Keratinocyte (primary cell): ENCODE measurements at regions not wholly inside any gene's neighbourhood (a gene's known extent, or its start where the extent isn't known, plus 50 kb on each side); places are given as distances from the start of the nearest gene placed in this dataset.

Experiments used
- DNase-seq: peaks from one replicate; pipeline ENCODE4 v3.0.0-alpha.2; 2011; ENCODE audit warnings: low read depth, missing footprints, low spot score
- FAIRE-seq: peaks from 2 replicates; lab custom pipeline; 2011; peaks lifted over from hg19 to GRCh38; lab: Jason Lieb, UNC
- H2AFZ ChIP-seq: 2 replicates; pipeline ENCODE4 v1.6.0; 2012; ENCODE audit warnings: low read length, control low read depth, inconsistent platforms; ENCODE audit not compliant: control insufficient read depth
- H3K27ac ChIP-seq: 2 replicates; pipeline ENCODE4 v1.5.1; 2011; ENCODE audit warnings: low read length; ENCODE audit not compliant: control insufficient read depth, insufficient read depth
- H3K27me3 ChIP-seq: 3 replicates; pipeline ENCODE4 v1.6.0; 2011; ENCODE audit warnings: low read length; ENCODE audit not compliant: control insufficient read depth, insufficient read depth; ENCODE audit errors: extremely low read depth
- H3K36me3 ChIP-seq, 2 experiments: 2 replicates in 1 of 2; 3 replicates in 1 of 2; pipeline ENCODE4 v1.5.1; 2011; ENCODE audit warnings: low read length in 2 of 2, mild to moderate bottlenecking in 1 of 2; ENCODE audit not compliant: control insufficient read depth in 2 of 2, insufficient read depth in 2 of 2; ENCODE audit errors: extremely low read depth in 1 of 2
- H3K4me1 ChIP-seq: 3 replicates; pipeline ENCODE4 v1.5.1; 2011; ENCODE audit warnings: low read length; ENCODE audit not compliant: control insufficient read depth, insufficient read depth; ENCODE audit errors: extremely low read depth
- H3K4me2 ChIP-seq: 3 replicates; pipeline ENCODE4 v1.6.0; 2011; ENCODE audit warnings: low read depth, low read length; ENCODE audit not compliant: control insufficient read depth, insufficient read depth; ENCODE audit errors: extremely low read depth
- H3K4me3 ChIP-seq, 3 experiments: fragments of 200-600 bp in 1 of 3; sonication (generic) in 1 of 3; 2 replicates in 2 of 3; 3 replicates in 1 of 3; pipeline ENCODE4 v1.5.1; 2011 to 2016; ENCODE audit warnings: low read length in 3 of 3, mild to moderate bottlenecking in 3 of 3, control low read depth in 2 of 3, inconsistent platforms in 1 of 3, low read depth in 1 of 3, mixed read lengths in 1 of 3, mixed run types in 1 of 3, moderate library complexity in 1 of 3; ENCODE audit not compliant: control insufficient read depth in 2 of 3, insufficient read depth in 2 of 3; ENCODE audit errors: extremely low read depth in 1 of 3
- H3K79me2 ChIP-seq: 2 replicates; pipeline ENCODE4 v1.6.0; 2012; ENCODE audit warnings: low read length; ENCODE audit not compliant: control insufficient read depth, insufficient read depth
- H3K9ac ChIP-seq: 3 replicates; pipeline ENCODE4 v1.6.0; 2011; ENCODE audit warnings: low read length; ENCODE audit not compliant: control insufficient read depth, insufficient read depth; ENCODE audit errors: extremely low read depth
- H3K9me1 ChIP-seq: 3 replicates; pipeline ENCODE4 v1.6.0; 2011; ENCODE audit warnings: low read length; ENCODE audit not compliant: control insufficient read depth, insufficient read depth; ENCODE audit errors: extremely low read depth
- H3K9me3 ChIP-seq: 2 replicates; pipeline ENCODE4 v1.5.1; 2012; ENCODE audit warnings: low read depth, low read length; ENCODE audit not compliant: control insufficient read depth
- H4K20me1 ChIP-seq: 3 replicates; pipeline ENCODE4 v1.6.0; 2011; ENCODE audit warnings: low read length; ENCODE audit not compliant: control insufficient read depth, insufficient read depth; ENCODE audit errors: extremely low read depth
- CTCF ChIP-seq, 3 experiments: IDR thresholded peaks in 1 of 3; conservative IDR thresholded peaks in 1 of 3; optimal IDR thresholded peaks in 1 of 3; 2 replicates in 2 of 3; 3 replicates in 1 of 3; pipeline versions ENCODE3 to v1.5.1; 2011; ENCODE audit warnings: low read length in 3 of 3, mild to moderate bottlenecking in 3 of 3, moderate library complexity in 2 of 3, control low read depth in 1 of 3, inconsistent platforms in 1 of 3; ENCODE audit not compliant: insufficient read depth in 2 of 3; ENCODE audit errors: extremely low read depth in 1 of 3
- EZH2 ChIP-seq: IDR thresholded peaks from one replicate; pipeline ENCODE4 v1.6.1; 2012; ENCODE audit warnings: inconsistent platforms, mild to moderate bottlenecking, low read length, moderate library complexity
- dilution Hi-C: fragments of 300-500 bp; cut with MboI; formaldehyde crosslinking; loops from one replicate; pipeline ENCODE4 v1.7.0; 2020; ENCODE audit warnings: low sequenced_read_pairs; ENCODE audit not compliant: extremely low pct_ligation_motif_present

DNA sequence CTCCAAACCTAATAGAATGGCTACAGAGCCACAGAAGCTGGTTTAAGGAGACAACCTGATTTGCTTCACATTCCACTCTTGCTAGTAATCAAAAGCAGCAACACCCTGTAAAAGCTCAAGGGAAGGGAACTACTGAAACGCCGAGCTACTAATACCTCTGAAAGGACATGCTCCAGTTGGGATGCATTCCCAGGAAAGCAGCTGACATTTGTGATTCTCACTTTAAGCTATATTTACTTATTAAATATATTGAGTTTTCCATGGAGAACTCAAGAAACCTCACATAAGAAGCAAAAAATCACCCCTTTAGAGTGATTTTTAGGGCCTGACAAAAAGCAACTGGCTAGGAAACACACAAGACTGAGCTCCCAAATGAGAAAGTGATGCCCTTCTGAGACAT, 1073.0 kb upstream of the FLRT2 start:
- Histone ChIP-seq H3K4me3 (no peak overlapping the region), H3K9me3 (no peaks in the 10 kb centered on the region), H3K79me2 (no peaks in the 10 kb centered on the region), H3K36me3 (no peaks in the 10 kb centered on the region), H2AFZ (peak overlapping the region; percentile 23), H4K20me1 (no peaks in the 10 kb centered on the region), H3K4me1 (no peaks in the 10 kb centered on the region), H3K27ac (no peak overlapping the region), H3K4me2 (no peak overlapping the region), H3K9ac (no peak overlapping the region), H3K27me3 (no peaks in the 10 kb centered on the region), H3K9me1 (no peaks in the 10 kb centered on the region)
- FAIRE-seq (no peak), DNase-seq (no peak)
- TF ChIP-seq EZH2 (no peak), CTCF (optimal IDR thresholded peaks at IDR 0.05 in 1 of 3, IDR thresholded peaks at IDR 0.05 in 1 of 3, conservative IDR thresholded peaks at IDR 0.05 in 1 of 3; ENCODE audit: extremely low read depth in 1 of 3, insufficient read depth in 2 of 3, low read length in 3 of 3) (no peak)
- dilution Hi-C loops = no loop called here

GRCh38 chr14:84458881-84459280, 1071.1 kb upstream of the FLRT2 start:
- H2AFZ ChIP-seq = no peak overlapping the region
- no peak for TF ChIP-seq CTCF (optimal IDR thresholded peaks at IDR 0.05 in 1 of 3, IDR thresholded peaks at IDR 0.05 in 1 of 3, conservative IDR thresholded peaks at IDR 0.05 in 1 of 3; ENCODE audit: extremely low read depth in 1 of 3, insufficient read depth in 2 of 3, low read length in 3 of 3)
- no peak for TF ChIP-seq EZH2
- no peak overlapping the region for H3K4me2 ChIP-seq
- no peaks in the 10 kb centered on the region for H3K79me2 ChIP-seq
- no peak overlapping the region for H3K27ac ChIP-seq
- H3K36me3 ChIP-seq = no peaks in the 10 kb centered on the region
- no peaks in the 10 kb centered on the region for H3K27me3 ChIP-seq
- no peaks in the 10 kb centered on the region for H3K4me1 ChIP-seq
- DNase-seq (no peak), FAIRE-seq (no peak)
- no peaks in the 10 kb centered on the region for H3K9me3 ChIP-seq
- H4K20me1 ChIP-seq = no peaks in the 10 kb centered on the region
- H3K9me1 ChIP-seq = no peaks in the 10 kb centered on the region
- H3K9ac ChIP-seq = no peak overlapping the region
- dilution Hi-C loops = no loop called here
- no peak overlapping the region for H3K4me3 ChIP-seq
